WTC11 (cell line): ENCODE measurements at regions not wholly inside any gene's neighbourhood (a gene's known extent, or its start where the extent isn't known, plus 50 kb on each side); places are given as distances from the start of the nearest gene placed in this dataset.

Experiments
- ATAC-seq: fragments of 200-7000 bp; cut with Tn5 transposase; 2 replicates; pipeline ENCODE4 v1.10.0; 2021; ENCODE audit warnings: mild to moderate bottlenecking, moderate library complexity
- CTCF ChIA-PET: fragments of 300-600 bp; sonication (Branson Sonifier 250); formaldehyde crosslinking; loops from one replicate; lab custom pipeline; 2021; ENCODE audit warnings: antibody characterized with exemption; lab: Charles Lee
- POLR2A ChIA-PET: fragments of 350-600 bp; sonication (Branson Sonifier 250); formaldehyde crosslinking; loops from one replicate; lab custom pipeline; 2021; ENCODE audit warnings: antibody characterized with exemption; lab: Charles Lee
- DNase-seq: peaks from one replicate; pipeline ENCODE4 v3.0.0; 2021; ENCODE audit warnings: low spot score
- H3K27ac Mint-ChIP-seq: 2 replicates; pipeline ENCODE4 v1.8.0; 2021; ENCODE audit warnings: mixed read lengths
- H3K27me3 Mint-ChIP-seq: 2 replicates; pipeline ENCODE4 v1.8.0; 2021; ENCODE audit warnings: low read depth, mild to moderate bottlenecking, moderate library complexity, mixed read lengths
- H3K36me3 Mint-ChIP-seq: 2 replicates; pipeline ENCODE4 v1.8.0; 2021; ENCODE audit warnings: mixed read lengths
- H3K4me1 Mint-ChIP-seq: 2 replicates; pipeline ENCODE4 v1.8.0; 2022; ENCODE audit warnings: mixed read lengths
- H3K4me3 Mint-ChIP-seq: 2 replicates; pipeline ENCODE4 v1.8.0; 2021; ENCODE audit warnings: mild to moderate bottlenecking, moderate library complexity, mixed read lengths
- H3K9me3 Mint-ChIP-seq: 2 replicates; pipeline ENCODE4 v1.8.0; 2021; ENCODE audit warnings: mixed read lengths
- CREB1 ChIP-seq: sonication (generic); formaldehyde crosslinking; IDR thresholded peaks from 2 replicates; pipeline ENCODE4 v1.8.0; 2023; ENCODE audit warnings: mild to moderate bottlenecking, missing genetic modification reagents
- E2F1 ChIP-seq: sonication (generic); formaldehyde crosslinking; IDR thresholded peaks from 2 replicates; pipeline ENCODE4 v1.8.0; 2022; ENCODE audit warnings: mild to moderate bottlenecking, missing genetic modification reagents
- ELF4 ChIP-seq: sonication (generic); formaldehyde crosslinking; IDR thresholded peaks from 2 replicates; pipeline ENCODE4 v1.8.1; 2022; ENCODE audit warnings: low read depth, mild to moderate bottlenecking, moderate library complexity, missing genetic modification reagents
- ESRRA ChIP-seq: sonication (generic); formaldehyde crosslinking; IDR thresholded peaks from 2 replicates; pipeline ENCODE4 v1.8.1; 2022; ENCODE audit warnings: mild to moderate bottlenecking, missing genetic modification reagents, borderline replicate concordance
- ETV6 ChIP-seq: sonication (generic); formaldehyde crosslinking; IDR thresholded peaks from 2 replicates; pipeline ENCODE4 v1.8.1; 2022; ENCODE audit warnings: mild to moderate bottlenecking, missing genetic modification reagents
- GRHL2 ChIP-seq: fragments of 250-450 bp; sonication (Bioruptor Pico); IDR thresholded peaks from 2 replicates; pipeline ENCODE4 v1.8.0; 2022; ENCODE audit warnings: mild to moderate bottlenecking, moderate library complexity; ENCODE audit not compliant: insufficient replicate concordance, severe bottlenecking
- GTF2I ChIP-seq: fragments of 250-450 bp; sonication (Bioruptor Pico); conservative IDR thresholded peaks from 2 replicates; pipeline ENCODE4 v1.4.0; 2021; ENCODE audit warnings: mild to moderate bottlenecking
- JAZF1 ChIP-seq: fragments of 250-450 bp; sonication (Bioruptor Pico); IDR thresholded peaks from 2 replicates; pipeline ENCODE4 v1.9.0; 2021; ENCODE audit warnings: moderate library complexity, mild to moderate bottlenecking, inconsistent platforms
- NFE2L1 ChIP-seq: sonication (generic); formaldehyde crosslinking; IDR thresholded peaks from 2 replicates; pipeline ENCODE4 v1.8.1; 2023; ENCODE audit warnings: missing genetic modification reagents
- NFYB ChIP-seq: sonication (generic); formaldehyde crosslinking; conservative IDR thresholded peaks from 2 replicates; pipeline ENCODE4 v1.8.0; 2022; ENCODE audit warnings: low read depth, missing genetic modification reagents
- PRRX2 ChIP-seq: fragments of 250-450 bp; sonication (Bioruptor Pico); IDR thresholded peaks from 2 replicates; pipeline ENCODE4 v1.8.0; 2021; ENCODE audit warnings: mild to moderate bottlenecking
- SMAD3 ChIP-seq: sonication (generic); formaldehyde crosslinking; IDR thresholded peaks from 2 replicates; pipeline ENCODE4 v1.8.0; 2022; ENCODE audit warnings: missing genetic modification reagents, mild to moderate bottlenecking, borderline replicate concordance
- TEAD4 ChIP-seq: sonication (generic); formaldehyde crosslinking; IDR thresholded peaks from 2 replicates; pipeline ENCODE4 v1.8.0; 2022; ENCODE audit warnings: mild to moderate bottlenecking, missing genetic modification reagents
- ZNF263 ChIP-seq: sonication (generic); formaldehyde crosslinking; IDR thresholded peaks from 2 replicates; pipeline ENCODE4 v1.8.1; 2022; ENCODE audit warnings: low read depth, mild to moderate bottlenecking, moderate library complexity, missing genetic modification reagents
- ZNF416 ChIP-seq: fragments of 250-450 bp; sonication (Bioruptor Pico); IDR thresholded peaks from 2 replicates; pipeline ENCODE4 v1.9.0; 2021; ENCODE audit warnings: mild to moderate bottlenecking, inconsistent platforms
- ZNF512 ChIP-seq: sonication (generic); formaldehyde crosslinking; IDR thresholded peaks from 2 replicates; pipeline ENCODE4 v1.8.1; 2022; ENCODE audit warnings: missing genetic modification reagents, borderline replicate concordance
- ZNF532 ChIP-seq: fragments of 250-450 bp; sonication (Bioruptor Pico); IDR thresholded peaks from 2 replicates; pipeline ENCODE4 v1.9.0; 2021; ENCODE audit warnings: mild to moderate bottlenecking, borderline replicate concordance
- ZNF671 ChIP-seq: fragments of 250-450 bp; sonication (Bioruptor Pico); IDR thresholded peaks from 2 replicates; pipeline ENCODE4 v1.8.0; 2021; ENCODE audit warnings: mild to moderate bottlenecking
- TF ChIP-seq, protein P1 (sequence below): sonication (generic); formaldehyde crosslinking; IDR thresholded peaks from 2 replicates; pipeline ENCODE4 v1.8.0; 2023; ENCODE audit warnings: missing genetic modification reagents
- TF ChIP-seq, protein P2 (sequence below): sonication (generic); formaldehyde crosslinking; IDR thresholded peaks from 2 replicates; pipeline ENCODE4 v1.8.1; 2023; ENCODE audit warnings: mild to moderate bottlenecking, moderate library complexity, missing genetic modification reagents

DNA sequence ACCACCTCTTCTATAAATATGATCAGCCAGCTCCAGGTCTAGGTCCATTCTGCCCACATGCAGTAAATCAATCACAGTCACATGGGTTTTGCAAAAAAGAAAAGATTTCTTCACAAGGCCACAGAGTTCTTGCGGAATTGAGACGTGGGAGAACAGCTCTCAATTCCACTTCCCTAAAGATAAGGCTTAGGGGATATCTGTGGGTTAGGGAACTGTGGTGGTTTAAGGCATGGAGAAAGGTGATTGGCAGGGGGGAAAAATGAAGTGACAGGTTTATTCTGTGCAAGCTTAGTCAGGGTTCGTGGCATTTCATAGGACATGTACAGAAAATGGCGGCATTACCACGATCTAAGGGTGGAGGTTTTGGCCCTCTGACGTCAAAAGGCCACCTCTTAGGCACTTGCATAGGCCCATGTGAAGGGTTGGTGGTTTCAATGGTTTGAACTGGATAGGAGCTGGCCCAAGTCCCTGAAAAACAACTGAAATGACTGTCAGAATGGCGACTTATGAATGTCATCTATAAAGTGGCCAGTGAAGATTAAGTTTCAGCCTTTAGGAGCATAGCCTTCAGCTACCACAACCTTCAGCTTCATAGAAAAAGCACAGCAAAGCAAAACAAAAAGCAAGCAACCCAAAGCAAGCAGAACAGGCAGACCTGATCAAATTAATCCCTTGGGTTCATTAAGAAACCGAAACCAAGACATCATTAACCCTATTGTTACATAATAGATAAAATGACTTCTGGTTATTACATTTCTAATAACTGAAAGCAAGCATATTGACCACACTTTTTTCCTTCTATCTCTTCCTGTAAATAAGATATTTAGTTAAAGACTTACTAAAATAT lies 289.8 kb upstream of the SFRP2 start:
- no peak for TF ChIP-seq TEAD4 (CRISPR knock-in tag)
- no peak for TF ChIP-seq ZNF512 (CRISPR knock-in tag)
- TF ChIP-seq ZNF671 (CRISPR knock-in tag): no peak
- TF ChIP-seq PRRX2 (CRISPR knock-in tag): no peak
- no peak for TF ChIP-seq NFYB (CRISPR knock-in tag)
- TF ChIP-seq, protein P1, sequence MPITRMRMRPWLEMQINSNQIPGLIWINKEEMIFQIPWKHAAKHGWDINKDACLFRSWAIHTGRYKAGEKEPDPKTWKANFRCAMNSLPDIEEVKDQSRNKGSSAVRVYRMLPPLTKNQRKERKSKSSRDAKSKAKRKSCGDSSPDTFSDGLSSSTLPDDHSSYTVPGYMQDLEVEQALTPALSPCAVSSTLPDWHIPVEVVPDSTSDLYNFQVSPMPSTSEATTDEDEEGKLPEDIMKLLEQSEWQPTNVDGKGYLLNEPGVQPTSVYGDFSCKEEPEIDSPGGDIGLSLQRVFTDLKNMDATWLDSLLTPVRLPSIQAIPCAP: no peak
- TF ChIP-seq ZNF532 (CRISPR knock-in tag): no peak
- TF ChIP-seq GRHL2 (CRISPR knock-in tag): no peak
- no peak for TF ChIP-seq NFE2L1 (CRISPR knock-in tag)
- no peak for TF ChIP-seq ZNF263 (CRISPR knock-in tag)
- TF ChIP-seq, protein P2, sequence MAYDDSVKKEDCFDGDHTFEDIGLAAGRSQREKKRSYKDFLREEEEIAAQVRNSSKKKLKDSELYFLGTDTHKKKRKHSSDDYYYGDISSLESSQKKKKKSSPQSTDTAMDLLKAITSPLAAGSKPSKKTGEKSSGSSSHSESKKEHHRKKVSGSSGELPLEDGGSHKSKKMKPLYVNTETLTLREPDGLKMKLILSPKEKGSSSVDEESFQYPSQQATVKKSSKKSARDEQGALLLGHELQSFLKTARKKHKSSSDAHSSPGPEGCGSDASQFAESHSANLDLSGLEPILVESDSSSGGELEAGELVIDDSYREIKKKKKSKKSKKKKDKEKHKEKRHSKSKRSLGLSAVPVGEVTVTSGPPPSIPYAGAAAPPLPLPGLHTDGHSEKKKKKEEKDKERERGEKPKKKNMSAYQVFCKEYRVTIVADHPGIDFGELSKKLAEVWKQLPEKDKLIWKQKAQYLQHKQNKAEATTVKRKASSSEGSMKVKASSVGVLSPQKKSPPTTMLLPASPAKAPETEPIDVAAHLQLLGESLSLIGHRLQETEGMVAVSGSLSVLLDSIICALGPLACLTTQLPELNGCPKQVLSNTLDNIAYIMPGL (CRISPR knock-in tag): no peak
- TF ChIP-seq E2F1 (CRISPR knock-in tag): no peak
- no peak for TF ChIP-seq JAZF1
- no peak for TF ChIP-seq ESRRA (CRISPR knock-in tag)
- TF ChIP-seq ELF4 (CRISPR knock-in tag): no peak
- TF ChIP-seq CREB1 (CRISPR knock-in tag): no peak
- TF ChIP-seq GTF2I (CRISPR knock-in tag): no peak
- no peak for TF ChIP-seq SMAD3 (CRISPR knock-in tag)
- no peak for TF ChIP-seq ETV6
- TF ChIP-seq ZNF416: no peak
- Mint-ChIP-seq H3K4me3 (no peak overlapping the region), H3K27ac (no peak overlapping the region), H3K27me3 (no peaks in the 10 kb centered on the region), H3K4me1 (peaks cover 12% of the 10 kb centered on the region), H3K9me3 (peaks cover 3% of the 10 kb centered on the region; the same call in 1 of the 2 replicates), H3K36me3 (no peaks in the 10 kb centered on the region)
- ChIA-PET CTCF (interaction anchor here (0.7 kb wide), 1 partner anchor 285 kb away, joined by 3 read pairs; no protein-coding TSS in a partner anchor), POLR2A (no interaction called here)
- DNase-seq (no peak), ATAC-seq (no peak)
